ENCODE measurements at regions not wholly inside any gene's neighbourhood (a gene's known extent, or its start where the extent isn't known, plus 50 kb on each side); places are given as distances from the start of the nearest gene placed in this dataset.

DNA sequence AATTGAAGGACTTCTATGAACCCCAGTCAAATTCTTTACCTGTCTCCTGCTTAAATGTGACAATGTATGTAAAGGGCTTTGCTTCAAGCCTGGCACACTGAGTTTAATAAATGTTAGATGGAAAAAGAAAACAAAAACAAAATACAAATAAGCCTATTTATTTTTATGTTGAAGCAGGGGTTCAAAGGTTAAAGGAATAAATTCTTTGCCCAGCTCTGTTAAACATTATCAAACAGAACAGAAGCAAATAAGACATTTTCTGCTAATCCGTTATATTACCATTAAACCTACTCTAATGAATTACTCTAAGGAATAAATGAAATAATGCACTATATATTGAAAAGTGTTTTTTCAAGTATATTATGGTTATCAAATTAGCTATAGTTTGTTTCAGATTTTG is 182.5 kb upstream of the CEP162 start:
- Histone ChIP-seq H3K4me3 (ENCODE audit: low read depth in 2 of 2, low read length in 2 of 2) (no peak overlapping the region), H3K9me3 (ENCODE audit: control insufficient read depth, insufficient read depth, low read depth, low read length) (no peaks in the 10 kb centered on the region), H3K4me1 (ENCODE audit: control insufficient read depth, insufficient read depth, low read length) (no peaks in the 10 kb centered on the region), H3K27me3 (ENCODE audit: control insufficient read depth, insufficient read depth, low read length) (no peaks in the 10 kb centered on the region), H3K36me3 (ENCODE audit: control insufficient read depth, insufficient read depth, low read length) (no peaks in the 10 kb centered on the region), H3K27ac (ENCODE audit: low read length) (no peak overlapping the region)
- TF ChIP-seq, protein P1, sequence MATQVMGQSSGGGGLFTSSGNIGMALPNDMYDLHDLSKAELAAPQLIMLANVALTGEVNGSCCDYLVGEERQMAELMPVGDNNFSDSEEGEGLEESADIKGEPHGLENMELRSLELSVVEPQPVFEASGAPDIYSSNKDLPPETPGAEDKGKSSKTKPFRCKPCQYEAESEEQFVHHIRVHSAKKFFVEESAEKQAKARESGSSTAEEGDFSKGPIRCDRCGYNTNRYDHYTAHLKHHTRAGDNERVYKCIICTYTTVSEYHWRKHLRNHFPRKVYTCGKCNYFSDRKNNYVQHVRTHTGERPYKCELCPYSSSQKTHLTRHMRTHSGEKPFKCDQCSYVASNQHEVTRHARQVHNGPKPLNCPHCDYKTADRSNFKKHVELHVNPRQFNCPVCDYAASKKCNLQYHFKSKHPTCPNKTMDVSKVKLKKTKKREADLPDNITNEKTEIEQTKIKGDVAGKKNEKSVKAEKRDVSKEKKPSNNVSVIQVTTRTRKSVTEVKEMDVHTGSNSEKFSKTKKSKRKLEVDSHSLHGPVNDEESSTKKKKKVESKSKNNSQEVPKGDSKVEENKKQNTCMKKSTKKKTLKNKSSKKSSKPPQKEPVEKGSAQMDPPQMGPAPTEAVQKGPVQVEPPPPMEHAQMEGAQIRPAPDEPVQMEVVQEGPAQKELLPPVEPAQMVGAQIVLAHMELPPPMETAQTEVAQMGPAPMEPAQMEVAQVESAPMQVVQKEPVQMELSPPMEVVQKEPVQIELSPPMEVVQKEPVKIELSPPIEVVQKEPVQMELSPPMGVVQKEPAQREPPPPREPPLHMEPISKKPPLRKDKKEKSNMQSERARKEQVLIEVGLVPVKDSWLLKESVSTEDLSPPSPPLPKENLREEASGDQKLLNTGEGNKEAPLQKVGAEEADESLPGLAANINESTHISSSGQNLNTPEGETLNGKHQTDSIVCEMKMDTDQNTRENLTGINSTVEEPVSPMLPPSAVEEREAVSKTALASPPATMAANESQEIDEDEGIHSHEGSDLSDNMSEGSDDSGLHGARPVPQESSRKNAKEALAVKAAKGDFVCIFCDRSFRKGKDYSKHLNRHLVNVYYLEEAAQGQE (IDR thresholded peaks at IDR 0.05; ENCODE audit: insufficient read depth in 1 of 2, low read depth in 2 of 2, low read length in 1 of 2): no peak
- TF ChIP-seq POLR2AphosphoS5 (IDR thresholded peaks at IDR 0.05; ENCODE audit: low read depth, low read length) (no peak), TCF7L2 (IDR thresholded peaks at IDR 0.05; ENCODE audit: low read depth, low read length) (no peak), SIN3A (IDR thresholded peaks at IDR 0.05; ENCODE audit: borderline replicate concordance, insufficient read depth, low read depth, low read length) (no peak)
- TF ChIP-seq, protein P2, sequence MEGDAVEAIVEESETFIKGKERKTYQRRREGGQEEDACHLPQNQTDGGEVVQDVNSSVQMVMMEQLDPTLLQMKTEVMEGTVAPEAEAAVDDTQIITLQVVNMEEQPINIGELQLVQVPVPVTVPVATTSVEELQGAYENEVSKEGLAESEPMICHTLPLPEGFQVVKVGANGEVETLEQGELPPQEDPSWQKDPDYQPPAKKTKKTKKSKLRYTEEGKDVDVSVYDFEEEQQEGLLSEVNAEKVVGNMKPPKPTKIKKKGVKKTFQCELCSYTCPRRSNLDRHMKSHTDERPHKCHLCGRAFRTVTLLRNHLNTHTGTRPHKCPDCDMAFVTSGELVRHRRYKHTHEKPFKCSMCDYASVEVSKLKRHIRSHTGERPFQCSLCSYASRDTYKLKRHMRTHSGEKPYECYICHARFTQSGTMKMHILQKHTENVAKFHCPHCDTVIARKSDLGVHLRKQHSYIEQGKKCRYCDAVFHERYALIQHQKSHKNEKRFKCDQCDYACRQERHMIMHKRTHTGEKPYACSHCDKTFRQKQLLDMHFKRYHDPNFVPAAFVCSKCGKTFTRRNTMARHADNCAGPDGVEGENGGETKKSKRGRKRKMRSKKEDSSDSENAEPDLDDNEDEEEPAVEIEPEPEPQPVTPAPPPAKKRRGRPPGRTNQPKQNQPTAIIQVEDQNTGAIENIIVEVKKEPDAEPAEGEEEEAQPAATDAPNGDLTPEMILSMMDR (IDR thresholded peaks at IDR 0.05): no peak
- no peak for DNase-seq (ENCODE audit: low read depth, low spot score)
- intact Hi-C loops (cut with micrococcal nuclease; ENCODE audit: unreplicated experiment) (no loop called here), in situ Hi-C loops (cut with HindIII; ENCODE audit: low pct_unique_long_range_greater_than_20kb, low sequenced_read_pairs) (no loop called here)
- ChIA-PET CTCF (no interaction called here), POLR2A (no interaction called here)
- ATAC-seq: no peak
- no TSS peak for BruUV-seq (replicated peaks)

DNA sequence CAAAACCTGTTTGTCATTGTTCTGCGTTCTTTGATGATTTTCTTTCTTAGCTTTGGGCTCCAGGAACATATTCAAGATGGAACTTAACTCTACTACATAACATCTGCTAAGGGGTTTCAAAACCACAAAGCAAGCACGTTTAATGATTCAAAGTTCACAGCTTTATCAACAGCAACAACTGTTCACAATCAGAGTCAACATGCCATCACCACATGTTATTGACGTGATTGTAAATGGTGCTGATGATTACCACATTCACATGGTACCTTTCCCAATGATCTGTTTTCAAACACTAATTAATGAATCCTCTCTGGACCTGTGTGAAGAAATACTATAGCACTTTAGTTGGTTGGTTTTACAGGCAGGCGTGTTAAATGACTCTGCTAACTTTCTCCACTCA is 180.6 kb upstream of the CEP162 start:
- no TSS peak for BruUV-seq (replicated peaks)
- H3K9me3 ChIP-seq (ENCODE audit: control insufficient read depth, insufficient read depth, low read depth, low read length): no peaks in the 10 kb centered on the region
- no peaks in the 10 kb centered on the region for H3K4me1 ChIP-seq (ENCODE audit: control insufficient read depth, insufficient read depth, low read length)
- H3K36me3 ChIP-seq (ENCODE audit: control insufficient read depth, insufficient read depth, low read length): no peaks in the 10 kb centered on the region
- H3K4me3 ChIP-seq (ENCODE audit: low read depth in 2 of 2, low read length in 2 of 2): no peak overlapping the region
- no peaks in the 10 kb centered on the region for H3K27me3 ChIP-seq (ENCODE audit: control insufficient read depth, insufficient read depth, low read length)
- no peak for TF ChIP-seq TCF7L2 (IDR thresholded peaks at IDR 0.05; ENCODE audit: low read depth, low read length)
- no peak for TF ChIP-seq POLR2AphosphoS5 (IDR thresholded peaks at IDR 0.05; ENCODE audit: low read depth, low read length)
- TF ChIP-seq, protein P1 (IDR thresholded peaks at IDR 0.05; ENCODE audit: insufficient read depth in 1 of 2, low read depth in 2 of 2, low read length in 1 of 2): no peak
- no peak for TF ChIP-seq SIN3A (IDR thresholded peaks at IDR 0.05; ENCODE audit: borderline replicate concordance, insufficient read depth, low read depth, low read length)
- TF ChIP-seq, protein P2 (IDR thresholded peaks at IDR 0.05): no peak
- ChIA-PET POLR2A (no interaction called here), CTCF (no interaction called here)
- in situ Hi-C loops (cut with HindIII; ENCODE audit: low pct_unique_long_range_greater_than_20kb, low sequenced_read_pairs) (no loop called here), intact Hi-C loops (cut with micrococcal nuclease; ENCODE audit: unreplicated experiment) (no loop called here)
- no peak for DNase-seq (ENCODE audit: low read depth, low spot score)
- ATAC-seq: no peak
- H3K27ac ChIP-seq (ENCODE audit: low read length): no peak overlapping the region
